Motor neuron (in vitro differentiated cells): ENCODE measurements at regions not wholly inside any gene's neighbourhood (a gene's known extent, or its start where the extent isn't known, plus 50 kb on each side); places are given as distances from the start of the nearest gene placed in this dataset.

Source experiments
- ATAC-seq, 8 experiments: fragments of 200-7000 bp; cut with Tn5 transposase; replicated peaks in 6 of 8; 2 replicates each; pipeline ENCODE4 v1.8.0; 2021; ENCODE audit warnings: mild to moderate bottlenecking in 8 of 8, moderate library complexity in 8 of 8
- H3K27ac ChIP-seq, 2 donors: fragments of 250-450 bp; sonication (Bioruptor Pico); 2 replicates each; pipeline ENCODE4 v1.9.0; 2021; ENCODE audit warnings: antibody characterized with exemption in 2 of 2, mild to moderate bottlenecking in 2 of 2, moderate library complexity in 1 of 2
- H3K4me1 ChIP-seq, 2 donors: fragments of 250-450 bp; sonication (Bioruptor Pico); replicated peaks in 1 of 2; 2 replicates each; pipeline ENCODE4 v1.6.1; 2021; ENCODE audit warnings: antibody characterized with exemption in 2 of 2, mild to moderate bottlenecking in 2 of 2, moderate library complexity in 1 of 2
- H3K4me3 ChIP-seq, 5 donors: fragments of 250-450 bp; sonication (Bioruptor Pico); 2 replicates each; pipeline ENCODE4 v1.9.0; 2021; ENCODE audit warnings: antibody characterized with exemption in 5 of 5, mild to moderate bottlenecking in 5 of 5, moderate library complexity in 4 of 5
- WGBS, 10 experiments: fragments of 450-650 bp; shearing (Covaris generic); methylation state at CpG; one replicate each; pipeline ENCODE4 v1.0.0; 2022; 5-methylcytosine and 5-hydroxymethylcytosine counted together
- in situ Hi-C, 9 experiments: fragments of 400-800 bp; cut with MboI; loops; one replicate each; pipeline ENCODE4 v1.15.0; 2021; ENCODE audit warnings: low sequenced_read_pairs in 9 of 9, low pct_unique_long_range_greater_than_20kb in 2 of 9; ENCODE audit not compliant: unreplicated experiment in 9 of 9

DNA sequence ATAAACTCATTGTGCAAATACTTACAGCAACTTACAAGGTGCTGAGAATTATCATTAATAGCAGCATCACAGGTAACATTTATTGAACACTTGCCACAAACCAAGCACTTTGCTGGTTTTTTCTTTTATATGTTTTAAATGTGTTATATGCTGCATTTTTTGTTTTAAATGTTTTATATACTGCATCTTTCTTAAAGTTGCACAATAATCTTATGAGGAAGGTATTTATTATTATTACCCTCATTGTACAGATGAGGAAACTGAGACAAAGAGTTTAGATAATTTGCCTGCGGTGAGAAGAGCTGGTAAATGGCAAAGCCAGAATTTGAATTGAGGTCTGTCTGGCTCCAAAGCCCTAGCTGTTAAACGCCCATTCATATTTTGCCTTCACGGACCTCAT is 52.2 kb upstream of the RIOK3 start:
- H3K27ac ChIP-seq, result no peak overlapping the region
- 79 to 100% (median 91%) methylated on average over 2 to 3 of the region's 3 CpGs; no CpG with 5 or more reads in 2 of the 10 experiments for WGBS, 10 experiments
- in situ Hi-C loops, result loop anchor here in 3 of 9 experiments (25.0 kb wide), 2 partner anchors 364 to 589 kb away; no protein-coding TSS in a partner anchor
- peaks cover 10 to 14% of the 10 kb centered on the region in 2 donors for H3K4me1 ChIP-seq
- H3K4me3 ChIP-seq, result no peak overlapping the region
- no peak for ATAC-seq

DNA sequence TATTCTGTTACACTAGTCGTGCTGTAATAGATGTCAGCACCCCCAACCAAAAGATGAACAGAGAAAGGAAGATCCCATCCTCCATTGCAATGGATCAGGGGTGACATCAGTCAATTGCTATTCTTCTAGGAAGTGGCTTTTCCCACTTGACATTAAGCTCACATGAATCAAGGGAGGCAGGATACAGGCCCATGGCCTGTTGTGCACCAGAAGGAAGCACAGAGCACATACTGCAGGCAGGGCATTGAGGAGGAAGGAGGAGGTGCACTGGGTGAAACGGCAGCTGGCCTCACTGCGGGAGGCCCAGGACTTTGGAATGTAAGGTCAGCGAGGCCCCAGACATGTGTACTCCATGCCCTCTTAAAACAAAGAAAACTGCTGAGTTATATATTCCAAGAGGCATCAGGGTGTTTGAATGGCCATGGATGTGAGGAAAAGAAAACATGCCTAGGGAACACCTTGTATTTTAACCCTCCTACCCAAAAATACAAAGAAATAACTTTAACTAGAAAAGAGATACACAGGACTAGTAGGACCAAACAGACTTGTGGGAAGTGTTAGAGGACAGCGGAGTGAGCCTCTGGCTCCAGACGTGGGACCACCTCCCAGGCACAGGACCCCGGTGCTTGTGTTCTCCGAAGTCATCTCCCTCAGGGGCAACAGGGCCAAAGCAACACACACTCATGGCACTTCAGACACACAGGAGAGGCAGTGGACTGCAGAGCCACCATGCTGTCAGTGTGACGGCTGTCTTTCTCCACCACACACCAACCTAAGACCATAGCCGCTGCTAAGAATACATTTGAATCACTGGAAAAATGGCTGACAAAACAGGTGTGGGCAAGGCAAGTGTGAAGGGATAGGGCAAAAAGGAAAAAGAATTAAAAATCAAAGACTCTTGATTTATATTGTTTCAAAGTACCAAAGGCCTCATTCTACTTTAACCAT is 51.4 kb upstream of the RIOK3 start:
- peak in 5 of 8 experiments; percentile 98 to 99 (median 98) for ATAC-seq
- peaks cover 10 to 13% of the 10 kb centered on the region in 2 donors for H3K4me1 ChIP-seq
- H3K27ac ChIP-seq, result peak overlapping the region in 1 of 2 donors; percentile 9
- 0 to 80% (median 50%) methylated on average over 1 to 6 of the region's 10 CpGs for WGBS, 10 experiments
- in situ Hi-C loops, result loop anchor here in 3 of 9 experiments (25.0 kb wide), 2 partner anchors 364 to 589 kb away; no protein-coding TSS in a partner anchor
- no peak overlapping the region for H3K4me3 ChIP-seq
